ENCODE measurements at regions not wholly inside any gene's neighbourhood (a gene's known extent, or its start where the extent isn't known, plus 50 kb on each side); places are given as distances from the start of the nearest gene placed in this dataset.

DNA sequence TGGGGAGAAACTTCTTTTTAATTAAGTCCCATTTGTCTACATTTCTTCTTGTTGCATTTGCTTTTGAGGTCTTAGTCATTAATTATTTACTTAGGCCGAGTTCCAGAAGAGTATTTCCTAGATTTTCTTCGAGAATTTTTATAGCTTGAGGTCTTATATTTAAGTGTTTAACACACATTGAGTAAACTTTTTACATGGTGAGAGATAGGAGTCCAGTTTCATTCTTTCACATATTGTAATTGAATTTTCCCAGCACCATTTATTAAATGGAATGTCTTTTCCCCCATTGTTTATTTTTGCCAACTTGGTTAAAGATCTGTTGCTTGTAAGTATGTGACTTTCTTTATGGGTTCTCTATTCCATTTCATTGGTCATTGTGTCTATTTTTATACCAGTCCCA lies 1344.0 kb upstream of the RAG2 start:
- WGBS (ENCODE audit: insufficient coverage) = no CpG with 5 or more reads among the region's 2 CpGs
- no peak overlapping the region for H3K4me3 ChIP-seq (ENCODE audit: control insufficient read depth in 1 of 2, extremely low read depth in 1 of 2, low read length in 1 of 2)
- H3K9me3 ChIP-seq = no peaks in the 10 kb centered on the region
- Mint-ChIP-seq H3K27me3 (no peaks in the 10 kb centered on the region), H3K4me1 (no peaks in the 10 kb centered on the region), H3K36me3 (no peaks in the 10 kb centered on the region), H3K9me3 (peaks cover 13 to 27% (median 17%) of the 10 kb centered on the region in 3 donors), H3K27ac (no peak overlapping the region), H3K4me3 (no peak overlapping the region)
- POLR2A ChIA-PET = interaction anchor here in 1 of 2 donors (0.5 kb wide), 1 partner anchor 1136 kb away, joined by 3 read pairs; no protein-coding TSS in a partner anchor
- ATAC-seq (replicated peaks in 1 of 4) (no peak), DNase-seq (no peak)
- CTCF ChIA-PET = no interaction called here
- H3K36me3 ChIP-seq (ENCODE audit: control insufficient read depth in 2 of 2, extremely low read depth in 1 of 2, insufficient read depth in 1 of 2, low read length in 1 of 2) = no peaks in the 10 kb centered on the region
- H3K27ac ChIP-seq (ENCODE audit: low read length) = no peak overlapping the region
- no peaks in the 10 kb centered on the region for H3K4me1 ChIP-seq (ENCODE audit: control insufficient read depth in 1 of 2, extremely low read depth in 1 of 2, insufficient read depth in 2 of 2, low read length in 2 of 2)
- no peaks in the 10 kb centered on the region for H3K27me3 ChIP-seq (replicated peaks in 1 of 2; ENCODE audit: control insufficient read depth in 2 of 2, extremely low read depth in 1 of 2, insufficient read depth in 2 of 2, low read length in 1 of 2)

- Mint-ChIP-seq H3K27ac (no peak overlapping the region), H3K27me3 (no peaks in the 10 kb centered on the region), H3K36me3 (no peaks in the 10 kb centered on the region), H3K4me3 (no peak overlapping the region), H3K9me3 (peaks cover 0 to 10% (median 7%) of the 10 kb centered on the region in 3 donors), H3K4me1 (no peaks in the 10 kb centered on the region)
- H3K9me3 ChIP-seq = no peaks in the 10 kb centered on the region
- H3K27me3 ChIP-seq (replicated peaks in 1 of 2; ENCODE audit: control insufficient read depth in 2 of 2, extremely low read depth in 1 of 2, insufficient read depth in 2 of 2, low read length in 1 of 2) = no peaks in the 10 kb centered on the region
- ATAC-seq (replicated peaks in 1 of 4) (no peak), DNase-seq (no peak)
- no peaks in the 10 kb centered on the region for H3K36me3 ChIP-seq (ENCODE audit: control insufficient read depth in 2 of 2, extremely low read depth in 1 of 2, insufficient read depth in 1 of 2, low read length in 1 of 2)
- no peak overlapping the region for H3K4me3 ChIP-seq (ENCODE audit: control insufficient read depth in 1 of 2, extremely low read depth in 1 of 2, low read length in 1 of 2)
- ChIA-PET POLR2A (no interaction called here), CTCF (no interaction called here)
- no CpG with 5 or more reads among the region's 3 CpGs for WGBS (ENCODE audit: insufficient coverage)
- H3K27ac ChIP-seq (ENCODE audit: low read length) = no peak overlapping the region
- H3K4me1 ChIP-seq (ENCODE audit: control insufficient read depth in 1 of 2, extremely low read depth in 1 of 2, insufficient read depth in 2 of 2, low read length in 2 of 2) = no peaks in the 10 kb centered on the region
These were observed 1331.1 kb upstream of the RAG2 start for GRCh38 chr11:37929100-37929653.

- ATAC-seq (replicated peaks in 1 of 4) (no peak), DNase-seq (no peak)
- H3K4me3 ChIP-seq (ENCODE audit: control insufficient read depth in 1 of 2, extremely low read depth in 1 of 2, low read length in 1 of 2) = no peak overlapping the region
- POLR2A ChIA-PET = no interaction called here
- Mint-ChIP-seq H3K4me1 (no peaks in the 10 kb centered on the region), H3K36me3 (no peaks in the 10 kb centered on the region), H3K27ac (no peak overlapping the region), H3K9me3 (peaks cover 4 to 17% (median 14%) of the 10 kb centered on the region in 3 donors), H3K27me3 (no peaks in the 10 kb centered on the region), H3K4me3 (no peak overlapping the region)
- H3K27me3 ChIP-seq (replicated peaks in 1 of 2; ENCODE audit: control insufficient read depth in 2 of 2, extremely low read depth in 1 of 2, insufficient read depth in 2 of 2, low read length in 1 of 2) = no peaks in the 10 kb centered on the region
- CTCF ChIA-PET = no interaction called here
- H3K36me3 ChIP-seq (ENCODE audit: control insufficient read depth in 2 of 2, extremely low read depth in 1 of 2, insufficient read depth in 1 of 2, low read length in 1 of 2) = no peaks in the 10 kb centered on the region
- no peak overlapping the region for H3K27ac ChIP-seq (ENCODE audit: low read length)
- no peaks in the 10 kb centered on the region for H3K4me1 ChIP-seq (ENCODE audit: control insufficient read depth in 1 of 2, extremely low read depth in 1 of 2, insufficient read depth in 2 of 2, low read length in 2 of 2)
- no peaks in the 10 kb centered on the region for H3K9me3 ChIP-seq
These were observed 1328.7 kb upstream of the RAG2 start for GRCh38 chr11:37926772-37927171.

GRCh38 chr11:37916331-37916730 lies 1318.3 kb upstream of the RAG2 start:
- Mint-ChIP-seq H3K4me1 (no peaks in the 10 kb centered on the region), H3K27ac (no peak overlapping the region), H3K4me3 (no peak overlapping the region), H3K27me3 (no peaks in the 10 kb centered on the region), H3K9me3 (peaks cover 8 to 17% (median 15%) of the 10 kb centered on the region in 3 donors), H3K36me3 (no peaks in the 10 kb centered on the region)
- ATAC-seq (replicated peaks in 1 of 4) = no peak
- Histone ChIP-seq H3K36me3 (ENCODE audit: control insufficient read depth in 2 of 2, extremely low read depth in 1 of 2, insufficient read depth in 1 of 2, low read length in 1 of 2) (no peaks in the 10 kb centered on the region), H3K4me1 (ENCODE audit: control insufficient read depth in 1 of 2, extremely low read depth in 1 of 2, insufficient read depth in 2 of 2, low read length in 2 of 2) (no peaks in the 10 kb centered on the region), H3K27ac (ENCODE audit: low read length) (no peak overlapping the region), H3K9me3 (no peaks in the 10 kb centered on the region), H3K27me3 (replicated peaks in 1 of 2; ENCODE audit: control insufficient read depth in 2 of 2, extremely low read depth in 1 of 2, insufficient read depth in 2 of 2, low read length in 1 of 2) (no peaks in the 10 kb centered on the region), H3K4me3 (ENCODE audit: control insufficient read depth in 1 of 2, extremely low read depth in 1 of 2, low read length in 1 of 2) (no peak overlapping the region)
- POLR2A ChIA-PET = no interaction called here
- CTCF ChIA-PET = no interaction called here
- no peak for DNase-seq

GRCh38 chr11:37914859-37915258 lies 1316.8 kb upstream of the RAG2 start:
- no peak for ATAC-seq (replicated peaks in 1 of 4)
- no peaks in the 10 kb centered on the region for H3K4me1 Mint-ChIP-seq
- Histone ChIP-seq H3K36me3 (ENCODE audit: control insufficient read depth in 2 of 2, extremely low read depth in 1 of 2, insufficient read depth in 1 of 2, low read length in 1 of 2) (no peaks in the 10 kb centered on the region), H3K27me3 (replicated peaks in 1 of 2; ENCODE audit: control insufficient read depth in 2 of 2, extremely low read depth in 1 of 2, insufficient read depth in 2 of 2, low read length in 1 of 2) (no peaks in the 10 kb centered on the region), H3K4me1 (ENCODE audit: control insufficient read depth in 1 of 2, extremely low read depth in 1 of 2, insufficient read depth in 2 of 2, low read length in 2 of 2) (no peaks in the 10 kb centered on the region), H3K4me3 (ENCODE audit: control insufficient read depth in 1 of 2, extremely low read depth in 1 of 2, low read length in 1 of 2) (no peak overlapping the region), H3K27ac (ENCODE audit: low read length) (no peak overlapping the region), H3K9me3 (no peaks in the 10 kb centered on the region)
- H3K27me3 Mint-ChIP-seq = no peaks in the 10 kb centered on the region
- DNase-seq = no peak
- ChIA-PET CTCF (no interaction called here), POLR2A (no interaction called here)
- no peak overlapping the region for H3K27ac Mint-ChIP-seq
- no peaks in the 10 kb centered on the region for H3K36me3 Mint-ChIP-seq
- no peak overlapping the region for H3K4me3 Mint-ChIP-seq
- peaks cover 8 to 16% (median 13%) of the 10 kb centered on the region in 3 donors for H3K9me3 Mint-ChIP-seq
- no CpG with 5 or more reads among the region's 1 CpG for WGBS (ENCODE audit: insufficient coverage)

DNA sequence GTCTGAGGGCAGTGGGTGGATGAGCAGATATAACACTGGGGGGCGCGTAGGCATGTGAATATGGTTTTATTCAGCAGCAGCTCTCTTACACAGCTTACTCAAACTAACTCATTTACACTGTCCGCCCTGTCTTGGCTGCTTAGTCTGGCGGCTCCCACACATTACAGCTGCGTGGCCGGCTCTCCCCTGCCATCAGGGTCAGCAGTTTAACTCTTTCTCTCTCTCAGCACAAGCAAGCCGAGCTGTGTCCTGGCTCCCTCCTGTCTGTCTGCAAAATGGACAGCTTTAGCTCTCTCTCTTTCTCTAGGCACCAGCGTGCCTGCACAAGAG lies 1310.1 kb upstream of the RAG2 start:
- Mint-ChIP-seq H3K27me3 (no peaks in the 10 kb centered on the region), H3K4me1 (no peaks in the 10 kb centered on the region), H3K9me3 (peaks cover 10 to 19% (median 15%) of the 10 kb centered on the region in 3 donors), H3K36me3 (no peaks in the 10 kb centered on the region), H3K4me3 (no peak overlapping the region), H3K27ac (no peak overlapping the region)
- no peaks in the 10 kb centered on the region for H3K27me3 ChIP-seq (replicated peaks in 1 of 2; ENCODE audit: control insufficient read depth in 2 of 2, extremely low read depth in 1 of 2, insufficient read depth in 2 of 2, low read length in 1 of 2)
- no peak overlapping the region for H3K4me3 ChIP-seq (ENCODE audit: control insufficient read depth in 1 of 2, extremely low read depth in 1 of 2, low read length in 1 of 2)
- no peaks in the 10 kb centered on the region for H3K9me3 ChIP-seq
- H3K4me1 ChIP-seq (ENCODE audit: control insufficient read depth in 1 of 2, extremely low read depth in 1 of 2, insufficient read depth in 2 of 2, low read length in 2 of 2) = no peaks in the 10 kb centered on the region
- H3K36me3 ChIP-seq (ENCODE audit: control insufficient read depth in 2 of 2, extremely low read depth in 1 of 2, insufficient read depth in 1 of 2, low read length in 1 of 2) = no peaks in the 10 kb centered on the region
- no peak overlapping the region for H3K27ac ChIP-seq (ENCODE audit: low read length)
- DNase-seq = no peak
- no peak for ATAC-seq (replicated peaks in 1 of 4)
- ChIA-PET CTCF (no interaction called here), POLR2A (no interaction called here)
- WGBS (ENCODE audit: insufficient coverage) = 87% methylated on average over 6 of the region's 8 CpGs

DNA sequence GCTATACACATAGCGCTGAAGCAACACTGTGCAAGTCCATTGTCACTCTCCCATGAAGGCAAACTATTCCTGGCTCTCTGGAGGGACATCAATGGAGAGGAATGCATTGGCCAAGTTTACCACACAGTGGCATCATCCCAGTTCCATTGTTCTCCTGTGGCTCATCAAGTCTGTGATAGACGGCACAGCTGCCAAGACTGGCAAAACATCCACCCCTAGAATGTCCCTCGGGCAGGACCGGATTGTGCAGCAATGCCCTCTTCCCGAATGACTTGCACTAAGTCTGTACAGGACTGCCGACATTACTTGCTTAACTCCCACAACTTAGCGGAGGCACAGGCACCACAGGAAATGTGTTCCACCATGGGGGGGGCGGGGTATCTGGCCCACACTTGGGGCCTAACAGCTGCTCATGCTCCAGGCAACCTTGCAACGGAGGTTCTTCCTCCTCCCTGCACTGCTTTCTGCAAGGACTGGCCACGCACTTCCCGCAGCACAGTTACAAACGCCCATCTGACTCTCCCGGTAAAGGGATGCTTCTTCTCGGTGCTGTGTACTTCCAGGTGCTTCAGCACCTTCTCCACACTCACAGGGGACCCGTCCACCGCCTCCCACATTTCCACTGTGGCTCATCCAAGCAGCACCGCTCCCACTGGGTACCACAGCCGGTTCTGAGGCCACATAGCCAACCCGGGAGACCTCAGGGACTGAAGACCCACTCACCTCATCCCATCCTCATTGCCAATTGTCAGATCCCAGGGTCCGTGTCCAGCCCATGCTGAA lies 1309.6 kb upstream of the RAG2 start:
- no peaks in the 10 kb centered on the region for H3K27me3 ChIP-seq (replicated peaks in 1 of 2; ENCODE audit: control insufficient read depth in 2 of 2, extremely low read depth in 1 of 2, insufficient read depth in 2 of 2, low read length in 1 of 2)
- CTCF ChIA-PET = no interaction called here
- Mint-ChIP-seq H3K9me3 (peaks cover 10 to 18% (median 15%) of the 10 kb centered on the region in 3 donors), H3K27ac (no peak overlapping the region), H3K36me3 (no peaks in the 10 kb centered on the region), H3K27me3 (no peaks in the 10 kb centered on the region), H3K4me1 (no peaks in the 10 kb centered on the region), H3K4me3 (no peak overlapping the region)
- DNase-seq = no peak
- WGBS (ENCODE audit: insufficient coverage) = 80% methylated on average over 16 of the region's 20 CpGs
- no peaks in the 10 kb centered on the region for H3K36me3 ChIP-seq (ENCODE audit: control insufficient read depth in 2 of 2, extremely low read depth in 1 of 2, insufficient read depth in 1 of 2, low read length in 1 of 2)
- H3K4me3 ChIP-seq (ENCODE audit: control insufficient read depth in 1 of 2, extremely low read depth in 1 of 2, low read length in 1 of 2) = no peak overlapping the region
- POLR2A ChIA-PET = no interaction called here
- H3K27ac ChIP-seq (ENCODE audit: low read length) = no peak overlapping the region
- no peaks in the 10 kb centered on the region for H3K4me1 ChIP-seq (ENCODE audit: control insufficient read depth in 1 of 2, extremely low read depth in 1 of 2, insufficient read depth in 2 of 2, low read length in 2 of 2)
- no peak for ATAC-seq (replicated peaks in 1 of 4)
- H3K9me3 ChIP-seq = no peaks in the 10 kb centered on the region

Data from T-cell (primary cell).